8988T (cell line): ENCODE measurements at regions not wholly inside any gene's neighbourhood (a gene's known extent, or its start where the extent isn't known, plus 50 kb on each side); places are given as distances from the start of the nearest gene placed in this dataset.

Experiments used
- DNase-seq: peaks from one replicate; pipeline ENCODE4 v3.0.0; 2011

GRCh38 chr5:122723606-122724352, 51.1 kb upstream of the SNX2 start:
- no peak for DNase-seq
